Stimulated activated naive CD8-positive, alpha-beta T cell treated with anti-CD3 and anti-CD28 coated beads, Interleukin-15, Interleukin-2, amounts not matched to agents 100 U/mL and 50 U/mL, for 24 hours (primary cell): ENCODE measurements at regions not wholly inside any gene's neighbourhood (a gene's known extent, or its start where the extent isn't known, plus 50 kb on each side); places are given as distances from the start of the nearest gene placed in this dataset.
A peak's percentile ranks its signal among the peaks of the same experiment; 100 is the strongest.

Experiments used
- ATAC-seq: fragments of 150-1000 bp; cut with Tn5 transposase; one replicate; pipeline ENCODE4 v1.10.0; 2021
- DNase-seq: peaks from one replicate; pipeline ENCODE4 v3.0.0; 2021

GRCh38 chr22:49284056-49284784 lies 543.5 kb downstream of the BRD1 start:
- DNase-seq, result no peak
- no peak for ATAC-seq

- DNase-seq (no peak), ATAC-seq (no peak)
These were observed 545.1 kb downstream of the BRD1 start for GRCh38 chr22:49282596-49282995.

- DNase-seq (no peak), ATAC-seq (no peak)
These were observed 546.0 kb downstream of the BRD1 start for GRCh38 chr22:49281467-49282340.

- DNase-seq, result no peak
- no peak for ATAC-seq
These were observed 549.3 kb downstream of the BRD1 start for GRCh38 chr22:49278340-49278739.

- DNase-seq (no peak), ATAC-seq (no peak)
These were observed 551.1 kb downstream of the BRD1 start for GRCh38 chr22:49276567-49276966.

- DNase-seq (no peak), ATAC-seq (no peak)
These were observed 552.8 kb downstream of the BRD1 start for GRCh38 chr22:49274754-49275380.

- no peak for DNase-seq
- no peak for ATAC-seq
These were observed 555.0 kb downstream of the BRD1 start for GRCh38 chr22:49272546-49273125.

GRCh38 chr22:49271831-49272230 lies 555.8 kb downstream of the BRD1 start:
- no peak for DNase-seq
- ATAC-seq, result no peak

GRCh38 chr22:49271369-49271727 lies 556.3 kb downstream of the BRD1 start:
- DNase-seq (no peak), ATAC-seq (no peak)

GRCh38 chr22:49270595-49271368 lies 556.9 kb downstream of the BRD1 start:
- ATAC-seq (no peak), DNase-seq (no peak)

- no peak for ATAC-seq
- DNase-seq, result no peak
These were observed 557.7 kb downstream of the BRD1 start for GRCh38 chr22:49269928-49270327.

GRCh38 chr22:49269371-49269770 lies 558.3 kb downstream of the BRD1 start:
- DNase-seq, result no peak
- no peak for ATAC-seq

GRCh38 chr22:49268924-49269323 lies 558.7 kb downstream of the BRD1 start:
- DNase-seq (no peak), ATAC-seq (no peak)

GRCh38 chr22:49267996-49268395 lies 559.7 kb downstream of the BRD1 start:
- DNase-seq, result no peak
- no peak for ATAC-seq

GRCh38 chr22:49266561-49267519 lies 560.8 kb downstream of the BRD1 start:
- DNase-seq (no peak), ATAC-seq (no peak)

- ATAC-seq, result no peak
- DNase-seq, result no peak
These were observed 563.0 kb downstream of the BRD1 start for GRCh38 chr22:49264696-49265095.

GRCh38 chr22:49263101-49263500 lies 564.6 kb downstream of the BRD1 start:
- DNase-seq (no peak), ATAC-seq (no peak)

GRCh38 chr22:49262167-49262566 lies 565.5 kb downstream of the BRD1 start:
- ATAC-seq, result no peak
- no peak for DNase-seq

GRCh38 chr22:49261616-49262015 lies 566.1 kb downstream of the BRD1 start:
- ATAC-seq, result no peak
- DNase-seq, result no peak

GRCh38 chr22:49260681-49261580 lies 566.7 kb downstream of the BRD1 start:
- peak; percentile 32 for ATAC-seq
- no peak for DNase-seq
